Ascending aorta (tissue), 2 donors: ENCODE measurements at regions not wholly inside any gene's neighbourhood (a gene's known extent, or its start where the extent isn't known, plus 50 kb on each side); places are given as distances from the start of the nearest gene placed in this dataset.
A peak's percentile ranks its signal among the peaks of the same experiment; 100 is the strongest.
"Not testable (repeated sequence)": the region's sequence is repeated elsewhere in the genome, so short reads cannot be mapped to it uniquely, and the experiment has no call there.

Experiments used
- DNase-seq, 2 donors: peaks; one replicate each; pipeline ENCODE4 v3.0.0-alpha.2; 2019; ENCODE audit warnings: low spot score in 2 of 2
- H3K27ac ChIP-seq, 2 donors: fragments of 200-600 bp; sonication (generic); one replicate each; pipeline ENCODE4 v1.5.1; 2016 to 2017; ENCODE audit warnings: mild to moderate bottlenecking in 1 of 2
- H3K27me3 ChIP-seq: fragments of 200-600 bp; sonication (generic); one replicate; pipeline ENCODE4 v1.5.1; 2017
- H3K36me3 ChIP-seq, 2 donors: fragments of 200-600 bp; sonication (generic); one replicate each; pipeline ENCODE4 v1.5.1; 2016
- H3K4me1 ChIP-seq, 2 donors: fragments of 200-600 bp; sonication (generic); one replicate each; pipeline ENCODE4 v1.5.1; 2016 to 2017; ENCODE audit warnings: mild to moderate bottlenecking in 1 of 2
- H3K4me3 ChIP-seq, 2 donors: fragments of 200-600 bp; sonication (generic); one replicate each; pipeline ENCODE4 v1.5.1; 2016 to 2017; ENCODE audit warnings: mild to moderate bottlenecking in 1 of 2
- H3K9me3 ChIP-seq, 2 donors: fragments of 200-600 bp; sonication (generic); one replicate each; pipeline ENCODE4 v1.5.1; 2016
- CTCF ChIP-seq, 3 experiments: fragments of 200-600 bp in 2 of 3; fragments of 450-650 bp in 1 of 3; sonication (generic) in 2 of 3; IDR thresholded peaks; one replicate each; pipeline ENCODE4 v1.5.1; 2016 to 2019; ENCODE audit warnings: antibody characterized with exemption in 3 of 3, mild to moderate bottlenecking in 1 of 3, moderate library complexity in 1 of 3
- intact Hi-C: fragments of 100-400 bp; cut with DNase I; formaldehyde crosslinking; loops from one replicate; pipeline ENCODE4 v1.15.1; 2023

- Histone ChIP-seq H3K4me3 (no peak overlapping the region), H3K27ac (no peak overlapping the region), H3K4me1 (no peaks in the 10 kb centered on the region), H3K36me3 (no peaks in the 10 kb centered on the region), H3K9me3 (no peaks in the 10 kb centered on the region), H3K27me3 (no peaks in the 10 kb centered on the region)
- peak in 2 of 3 experiments; percentile 36 to 59 for TF ChIP-seq CTCF (IDR thresholded peaks at IDR 0.05)
- intact Hi-C loops = loop anchor here (2.0 kb wide), 1 partner anchor 49 kb away; no protein-coding TSS in a partner anchor
- no peak for DNase-seq
Observed at GRCh38 chr18:70781860-70782453, 493.1 kb downstream of the SOCS6 start.

DNA sequence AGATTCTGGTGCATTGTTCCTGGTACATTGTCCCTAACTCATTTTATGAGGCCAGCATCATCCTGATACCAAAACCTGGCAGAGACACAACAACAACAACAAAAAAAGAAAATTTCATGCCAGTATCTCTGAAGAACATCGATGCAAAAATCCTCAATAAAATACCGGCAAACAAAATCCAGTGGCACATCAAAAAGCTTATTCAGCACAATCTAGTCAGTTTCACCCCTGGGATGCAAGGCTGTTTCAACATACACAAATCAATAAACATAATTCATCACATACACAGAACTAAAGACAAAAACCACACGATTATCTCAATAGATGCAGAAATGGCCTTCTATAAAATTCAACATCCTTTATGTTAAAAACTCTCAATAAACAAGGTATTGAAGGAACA, 477.4 kb downstream of the SOCS6 start:
- H3K27ac ChIP-seq, H3K36me3 ChIP-seq, H3K4me3 ChIP-seq, intact Hi-C loops, H3K4me1 ChIP-seq, H3K9me3 ChIP-seq, H3K27me3 ChIP-seq, DNase-seq: not testable (repeated sequence)

- no peaks in the 10 kb centered on the region for H3K4me1 ChIP-seq
- no peak overlapping the region for H3K27ac ChIP-seq
- DNase-seq = no peak
- no peaks in the 10 kb centered on the region for H3K36me3 ChIP-seq
- H3K27me3 ChIP-seq = no peaks in the 10 kb centered on the region
- no peak overlapping the region for H3K4me3 ChIP-seq
- no peaks in the 10 kb centered on the region for H3K9me3 ChIP-seq
- intact Hi-C loops = no loop called here
- no peak for TF ChIP-seq CTCF (IDR thresholded peaks at IDR 0.05)
Observed at GRCh38 chr18:70762812-70763211, 474.0 kb downstream of the SOCS6 start.

- Histone ChIP-seq H3K27me3 (no peaks in the 10 kb centered on the region), H3K9me3 (no peaks in the 10 kb centered on the region), H3K4me1 (no peaks in the 10 kb centered on the region), H3K27ac (no peak overlapping the region), H3K36me3 (no peaks in the 10 kb centered on the region), H3K4me3 (no peak overlapping the region)
- TF ChIP-seq CTCF (IDR thresholded peaks at IDR 0.05) = no peak
- DNase-seq = no peak
- intact Hi-C loops = no loop called here
Observed at GRCh38 chr18:70758780-70759179, 469.9 kb downstream of the SOCS6 start.

GRCh38 chr18:70754486-70754885, 465.6 kb downstream of the SOCS6 start:
- Histone ChIP-seq H3K9me3 (no peaks in the 10 kb centered on the region), H3K4me3 (no peak overlapping the region), H3K27me3 (no peaks in the 10 kb centered on the region), H3K4me1 (no peaks in the 10 kb centered on the region), H3K36me3 (no peaks in the 10 kb centered on the region), H3K27ac (no peak overlapping the region)
- no peak for TF ChIP-seq CTCF (IDR thresholded peaks at IDR 0.05)
- intact Hi-C loops = no loop called here
- no peak for DNase-seq

DNA sequence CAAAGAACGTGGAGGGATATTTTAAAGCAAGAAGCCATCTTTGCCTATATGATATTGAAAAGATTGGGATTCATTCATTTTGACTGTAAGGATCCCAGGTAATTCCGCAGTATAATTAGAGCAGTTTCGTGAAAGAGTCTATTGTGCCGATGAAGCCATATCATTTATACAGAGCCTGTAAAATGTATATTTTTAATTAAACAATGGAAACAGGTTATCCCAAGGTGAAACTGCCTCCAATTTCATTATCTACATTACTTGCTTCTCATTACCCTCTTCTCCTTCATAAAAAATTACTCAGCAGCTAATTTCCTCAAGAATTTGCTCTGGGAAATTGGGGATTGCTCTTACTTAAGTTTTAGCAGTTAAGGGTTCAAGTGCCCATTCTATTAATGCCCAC, 444.1 kb downstream of the SOCS6 start:
- Histone ChIP-seq H3K36me3 (no peaks in the 10 kb centered on the region), H3K4me1 (no peaks in the 10 kb centered on the region), H3K27me3 (no peaks in the 10 kb centered on the region), H3K27ac (no peak overlapping the region), H3K4me3 (no peak overlapping the region), H3K9me3 (no peaks in the 10 kb centered on the region)
- DNase-seq = no peak
- TF ChIP-seq CTCF (IDR thresholded peaks at IDR 0.05) = no peak
- intact Hi-C loops = loop anchor here (2.0 kb wide), 1 partner anchor 50 kb away; no protein-coding TSS in a partner anchor
